HEK293T (cell line): ENCODE measurements at regions not wholly inside any gene's neighbourhood (a gene's known extent, or its start where the extent isn't known, plus 50 kb on each side); places are given as distances from the start of the nearest gene placed in this dataset.

Experiments used
- CTCF ChIA-PET: fragments of 350-600 bp; formaldehyde crosslinking; extraction: SDS; loops from one replicate; lab custom pipeline; 2021; ENCODE audit warnings: antibody characterized with exemption, inconsistent platforms; lab: Yijun Ruan, JAX
- POLR2A ChIA-PET: fragments of 350-600 bp; formaldehyde crosslinking; extraction: SDS; loops from one replicate; lab custom pipeline; 2020; ENCODE audit warnings: antibody characterized with exemption, inconsistent platforms; lab: Yijun Ruan, JAX
- DNase-seq: peaks from one replicate; pipeline ENCODE4 v3.0.0; 2012; ENCODE audit warnings: mixed read lengths; ENCODE audit errors: extremely low spot score
- ARNT ChIP-seq: fragments of 450-650 bp; IDR thresholded peaks from 2 replicates; pipeline ENCODE4 v1.6.1; 2017; ENCODE audit warnings: mild to moderate bottlenecking
- BHLHE40 ChIP-seq: fragments of 450-650 bp; IDR thresholded peaks from 2 replicates; pipeline ENCODE4 v1.6.1; 2016; ENCODE audit warnings: mild to moderate bottlenecking, moderate library complexity, borderline replicate concordance
- CTBP1 ChIP-seq: fragments of 450-650 bp; IDR thresholded peaks from 2 replicates; pipeline ENCODE4 v1.6.1; 2016; ENCODE audit warnings: borderline replicate concordance
- ELF4 ChIP-seq: fragments of 450-650 bp; IDR thresholded peaks from 2 replicates; pipeline ENCODE4 v1.6.1; 2017; ENCODE audit warnings: antibody characterized with exemption
- FOXA1 ChIP-seq: fragments of 450-650 bp; IDR thresholded peaks from 2 replicates; pipeline ENCODE4 v1.6.1; 2016; ENCODE audit warnings: mild to moderate bottlenecking
- FOXK2 ChIP-seq: fragments of 450-650 bp; IDR thresholded peaks from 2 replicates; pipeline ENCODE4 v1.6.1; 2016; ENCODE audit warnings: mild to moderate bottlenecking
- FOXM1 ChIP-seq: fragments of 450-650 bp; IDR thresholded peaks from 2 replicates; pipeline ENCODE4 v1.6.1; 2017; ENCODE audit warnings: mild to moderate bottlenecking, borderline replicate concordance
- HDGF ChIP-seq: fragments of 450-650 bp; IDR thresholded peaks from 2 replicates; pipeline ENCODE4 v1.6.1; 2017; ENCODE audit warnings: antibody characterized with exemption, borderline replicate concordance
- L3MBTL2 ChIP-seq: fragments of 450-650 bp; conservative IDR thresholded peaks from 2 replicates; pipeline ENCODE4 v1.6.1; 2016; ENCODE audit warnings: mild to moderate bottlenecking
- LEF1 ChIP-seq: fragments of 450-650 bp; IDR thresholded peaks from 2 replicates; pipeline ENCODE4 v1.6.1; 2017; ENCODE audit warnings: mild to moderate bottlenecking, borderline replicate concordance
- NFRKB ChIP-seq: fragments of 450-650 bp; IDR thresholded peaks from 2 replicates; pipeline ENCODE4 v1.6.1; 2016; ENCODE audit warnings: mild to moderate bottlenecking, moderate library complexity
- PKNOX1 ChIP-seq: fragments of 450-650 bp; IDR thresholded peaks from 2 replicates; pipeline ENCODE4 v1.6.1; 2016
- SP1 ChIP-seq: fragments of 450-650 bp; IDR thresholded peaks from 2 replicates; pipeline ENCODE4 v1.6.1; 2017
- SUZ12 ChIP-seq: fragments of 450-650 bp; IDR thresholded peaks from 2 replicates; pipeline ENCODE4 v1.6.1; 2016; ENCODE audit warnings: mild to moderate bottlenecking
- TARDBP ChIP-seq: fragments of 450-650 bp; IDR thresholded peaks from 2 replicates; pipeline ENCODE4 v1.6.1; 2016
- ZNF384 ChIP-seq: fragments of 450-650 bp; IDR thresholded peaks from 2 replicates; pipeline ENCODE4 v1.6.1; 2016

GRCh38 chr2:120674246-120675170 is 61.2 kb upstream of the GLI2 start:
- POLR2A ChIA-PET = no interaction called here
- TF ChIP-seq CTBP1 = no peak
- TF ChIP-seq FOXK2 = no peak
- TF ChIP-seq SP1 = no peak
- TF ChIP-seq LEF1 = no peak
- no peak for TF ChIP-seq PKNOX1
- TF ChIP-seq ZNF384 = no peak
- TF ChIP-seq ELF4 = no peak
- TF ChIP-seq L3MBTL2 = no peak
- no peak for TF ChIP-seq TARDBP
- no peak for TF ChIP-seq FOXM1
- TF ChIP-seq FOXA1 = no peak
- no peak for DNase-seq
- CTCF ChIA-PET = interaction anchor here (0.6 to 1.1 kb wide), 3 partner anchors 14 to 334 kb away, joined by 3 to 6 read pairs (median 4); no protein-coding TSS in a partner anchor

DNA sequence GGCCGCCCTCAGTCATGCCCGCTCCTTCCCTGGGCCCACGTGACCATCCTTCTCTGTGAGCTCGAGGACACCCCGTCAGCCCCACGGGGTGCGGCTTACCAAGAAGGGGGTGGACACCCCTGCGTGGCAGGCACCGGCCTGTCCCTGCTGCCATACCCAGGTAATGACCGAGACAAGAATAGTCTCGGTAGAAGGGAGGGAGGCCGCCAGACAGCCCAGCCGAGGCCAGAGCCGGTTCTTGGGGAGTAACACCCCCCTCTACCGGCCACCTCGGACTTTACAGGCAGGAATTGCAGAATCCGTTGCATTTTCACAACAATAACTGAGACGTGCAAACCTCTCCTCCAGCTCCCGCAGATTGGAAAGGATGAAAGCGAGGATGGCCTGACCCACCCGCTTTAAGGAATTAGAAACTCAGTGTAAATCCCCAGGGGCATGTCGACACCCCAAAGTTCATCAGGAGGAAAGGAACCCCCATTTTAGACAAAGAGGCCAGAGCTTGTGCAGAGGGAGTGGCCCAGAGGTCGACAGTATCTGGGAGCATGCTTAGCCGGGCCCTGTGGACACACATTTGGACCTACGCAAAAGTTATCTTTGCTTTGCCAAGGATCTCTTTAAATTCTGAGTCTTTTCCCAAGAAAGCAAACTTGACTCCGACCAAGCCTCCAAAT is 60.1 kb upstream of the GLI2 start:
- TF ChIP-seq ZNF384 (no peak), SUZ12 (no peak), ELF4 (no peak), TARDBP (no peak), LEF1 (no peak), PKNOX1 (no peak), ARNT (no peak), CTBP1 (no peak), L3MBTL2 (no peak), NFRKB (no peak), BHLHE40 (no peak), FOXA1 (no peak), FOXM1 (no peak), SP1 (no peak), FOXK2 (no peak)
- POLR2A ChIA-PET = no interaction called here
- CTCF ChIA-PET = interaction anchor here (0.6 to 1.1 kb wide), 5 partner anchors 9 to 335 kb away, joined by 3 to 6 read pairs (median 3); no protein-coding TSS in a partner anchor
- peak; percentile 84 for DNase-seq

DNA sequence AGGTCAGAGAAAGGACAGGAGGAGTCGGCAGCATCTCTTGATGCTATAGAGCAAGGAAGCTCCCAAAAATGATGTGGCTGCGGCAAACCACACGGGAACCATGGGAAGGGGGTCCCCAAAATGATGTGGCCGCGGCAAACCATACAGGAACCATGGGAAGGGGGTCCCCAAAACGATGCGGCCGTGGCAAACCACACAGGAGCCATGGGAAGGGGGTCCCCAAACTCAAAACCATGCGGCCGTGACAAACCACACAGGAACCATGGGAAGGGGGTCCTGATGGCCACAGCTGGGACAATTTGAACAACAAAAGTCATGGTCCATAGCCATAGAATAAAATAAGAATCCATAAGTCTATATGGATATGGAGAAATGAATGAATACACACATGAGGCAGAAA is 58.4 kb upstream of the GLI2 start:
- CTCF ChIA-PET = interaction anchor here (0.7 to 1.1 kb wide), 4 partner anchors 231 to 364 kb away, joined by 3 to 6 read pairs (median 3); no protein-coding TSS in a partner anchor
- TF ChIP-seq ARNT = no peak
- no peak for TF ChIP-seq LEF1
- TF ChIP-seq NFRKB = no peak
- TF ChIP-seq FOXA1 = no peak
- no peak for TF ChIP-seq TARDBP
- TF ChIP-seq ZNF384 = no peak
- TF ChIP-seq SUZ12 = no peak
- TF ChIP-seq FOXM1 = no peak
- no peak for TF ChIP-seq SP1
- no peak for TF ChIP-seq CTBP1
- no peak for TF ChIP-seq PKNOX1
- no peak for TF ChIP-seq BHLHE40
- no peak for TF ChIP-seq FOXK2
- TF ChIP-seq ELF4 = no peak
- no peak for TF ChIP-seq HDGF
- no peak for TF ChIP-seq L3MBTL2
- POLR2A ChIA-PET = no interaction called here

GRCh38 chr2:120677696-120678247 is 57.9 kb upstream of the GLI2 start:
- TF ChIP-seq HDGF = no peak
- TF ChIP-seq ZNF384 = no peak
- TF ChIP-seq TARDBP = no peak
- no peak for TF ChIP-seq SUZ12
- no peak for TF ChIP-seq ARNT
- TF ChIP-seq NFRKB = no peak
- POLR2A ChIA-PET = no interaction called here
- CTCF ChIA-PET = interaction anchor here (0.7 to 1.1 kb wide), 3 partner anchors 334 to 365 kb away, joined by 3 to 6 read pairs (median 3); no protein-coding TSS in a partner anchor
- no peak for DNase-seq

More for the DNA sequence above, 58.4 kb upstream of the GLI2 start:
- DNase-seq = no peak

DNA sequence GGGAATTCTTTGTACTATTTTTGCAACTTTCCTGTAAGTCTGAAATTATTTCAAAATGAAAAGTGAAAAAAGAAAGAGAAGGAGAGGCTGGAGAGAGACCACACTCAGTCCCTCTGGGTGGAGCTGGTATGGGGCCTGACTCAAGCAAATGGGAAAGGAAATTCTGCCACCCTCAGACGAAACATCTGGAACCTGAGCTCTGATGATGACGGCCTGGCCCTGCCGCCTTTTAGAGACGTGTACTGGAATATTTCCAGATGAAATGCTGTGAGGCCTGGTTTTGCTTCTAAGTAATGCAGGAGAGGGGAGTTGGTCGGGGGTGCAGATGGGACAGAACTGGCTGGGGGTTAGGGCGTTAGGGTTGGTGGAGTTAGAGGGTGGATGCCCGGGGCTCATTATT is 57.4 kb upstream of the GLI2 start:
- ChIA-PET CTCF (interaction anchor here (0.7 kb wide), 1 partner anchor 365 kb away, joined by 3 read pairs; no protein-coding TSS in a partner anchor), POLR2A (no interaction called here)
- TF ChIP-seq FOXM1 (no peak), L3MBTL2 (no peak), LEF1 (no peak), TARDBP (no peak), ZNF384 (no peak), SUZ12 (no peak), CTBP1 (no peak), FOXA1 (no peak), FOXK2 (no peak), SP1 (no peak), ELF4 (no peak), PKNOX1 (no peak)
- DNase-seq = no peak
